ENCODE measurements at regions not wholly inside any gene's neighbourhood (a gene's known extent, or its start where the extent isn't known, plus 50 kb on each side); places are given as distances from the start of the nearest gene placed in this dataset.
A peak's percentile ranks its signal among the peaks of the same experiment; 100 is the strongest.

- peak overlapping the region in 2 of 4 donors; percentile 74 to 81 for H3K27ac ChIP-seq
- H3K4me3 ChIP-seq, result no peak overlapping the region
- no peak for TF ChIP-seq POLR2A (IDR thresholded peaks at IDR 0.05)
- no peak for TF ChIP-seq CTCF (IDR thresholded peaks at IDR 0.05)
- no peak for DNase-seq
- intact Hi-C loops (cut with DNase I), result no loop called here
- no peaks in the 10 kb centered on the region for H3K9me3 ChIP-seq
- H3K27me3 ChIP-seq, result no peaks in the 10 kb centered on the region
- H3K4me1 ChIP-seq, result peaks cover 4 to 20% (median 13%) of the 10 kb centered on the region in 3 donors
- H3K36me3 ChIP-seq, result no peaks in the 10 kb centered on the region
Measured at GRCh38 chr6:139985236-139985815, 610.9 kb upstream of the CITED2 start.

GRCh38 chr6:139984317-139984716, 609.9 kb upstream of the CITED2 start:
- Histone ChIP-seq H3K4me3 (no peak overlapping the region), H3K27ac (peak overlapping the region in 3 of 4 donors; percentile 51 to 81 (median 74)), H3K9me3 (no peaks in the 10 kb centered on the region), H3K36me3 (no peaks in the 10 kb centered on the region), H3K4me1 (peaks cover 4 to 20% (median 13%) of the 10 kb centered on the region in 3 donors), H3K27me3 (no peaks in the 10 kb centered on the region)
- TF ChIP-seq CTCF (IDR thresholded peaks at IDR 0.05), result no peak
- no peak for TF ChIP-seq POLR2A (IDR thresholded peaks at IDR 0.05)
- WGBS, 2 donors, result 89 to 90% methylated on average over 6 of the region's 6 CpGs
- intact Hi-C loops (cut with DNase I), result no loop called here
- no peak for DNase-seq

GRCh38 chr6:139983555-139984276, 609.3 kb upstream of the CITED2 start:
- no peaks in the 10 kb centered on the region for H3K36me3 ChIP-seq
- WGBS, 2 donors, result 50 to 81% methylated on average over 5 of the region's 5 CpGs
- H3K4me1 ChIP-seq, result peaks cover 4 to 25% (median 13%) of the 10 kb centered on the region in 3 donors
- H3K4me3 ChIP-seq, result no peak overlapping the region
- DNase-seq, result no peak
- H3K27me3 ChIP-seq, result no peaks in the 10 kb centered on the region
- no peaks in the 10 kb centered on the region for H3K9me3 ChIP-seq
- peak overlapping the region in 3 of 4 donors; percentile 51 to 81 (median 74) for H3K27ac ChIP-seq
- TF ChIP-seq CTCF (IDR thresholded peaks at IDR 0.05) (no peak), POLR2A (IDR thresholded peaks at IDR 0.05) (no peak)
- intact Hi-C loops (cut with DNase I), result no loop called here

- Histone ChIP-seq H3K4me1 (peaks cover 4 to 25% (median 14%) of the 10 kb centered on the region in 3 donors), H3K4me3 (no peak overlapping the region), H3K9me3 (no peaks in the 10 kb centered on the region), H3K36me3 (no peaks in the 10 kb centered on the region), H3K27ac (peak overlapping the region in 3 of 4 donors; percentile 51 to 81 (median 74)), H3K27me3 (no peaks in the 10 kb centered on the region)
- DNase-seq, result no peak
- 24 to 26% methylated on average over 4 of the region's 4 CpGs for WGBS, 2 donors
- TF ChIP-seq POLR2A (IDR thresholded peaks at IDR 0.05) (no peak), CTCF (IDR thresholded peaks at IDR 0.05) (no peak)
- intact Hi-C loops (cut with DNase I), result no loop called here
Measured at GRCh38 chr6:139982652-139983295, 608.3 kb upstream of the CITED2 start.

- intact Hi-C loops (cut with DNase I), result no loop called here
- Histone ChIP-seq H3K4me3 (no peak overlapping the region), H3K9me3 (no peaks in the 10 kb centered on the region), H3K4me1 (peaks cover 4 to 25% (median 17%) of the 10 kb centered on the region in 3 donors), H3K27ac (peak overlapping the region in 3 of 4 donors; percentile 51 to 74 (median 67)), H3K36me3 (no peaks in the 10 kb centered on the region), H3K27me3 (no peaks in the 10 kb centered on the region)
- no peak for TF ChIP-seq CTCF (IDR thresholded peaks at IDR 0.05)
- no peak for TF ChIP-seq POLR2A (IDR thresholded peaks at IDR 0.05)
- 0 to 4% methylated on average over 1 of the region's 1 CpG for WGBS, 2 donors
- DNase-seq, result no peak
Measured at GRCh38 chr6:139982195-139982594, 607.7 kb upstream of the CITED2 start.
